K562 (cell line): ENCODE measurements at regions not wholly inside any gene's neighbourhood (a gene's known extent, or its start where the extent isn't known, plus 50 kb on each side); places are given as distances from the start of the nearest gene placed in this dataset.

Experiments used
- ATAC-seq: fragments of 200-7000 bp; cut with Tn5 transposase; 3 replicates; pipeline ENCODE4 v1.9.1; 2020; ENCODE audit warnings: moderate library complexity
- BruUV-seq: library from RNA; stranded (reverse); fragments of 400-500 nt; replicated peaks from 2 replicates; lab custom pipeline; 2021; lab: Mats Ljungman, UMichigan
- CTCF ChIA-PET: fragments of 300-600 bp; formaldehyde crosslinking; extraction: SDS; loops from one replicate; lab custom pipeline; 2021; ENCODE audit warnings: low intra/inter-chr PET ratio; lab: Yijun Ruan, JAX
- POLR2A ChIA-PET: fragments of 300-600, 350-650 bp; sonication (Branson Sonifier 250); formaldehyde crosslinking; extraction: SDS; loops from one replicate; lab custom pipeline; 2021; ENCODE audit warnings: antibody characterized with exemption, inconsistent platforms; lab: Yijun Ruan, JAX
- DNase-seq, 4 experiments: peaks; one replicate each; pipeline versions ENCODE4 v3.0.0 to v3.0.0-alpha.2; 2011 to 2018; ENCODE audit warnings: low spot score in 3 of 4, mixed read lengths in 3 of 4; ENCODE audit errors: extremely low read depth in 1 of 4
- FAIRE-seq: peaks from 2 replicates; lab custom pipeline; 2011; peaks lifted over from hg19 to GRCh38; lab: Jason Lieb, UNC
- H2AFZ ChIP-seq: 2 replicates; pipeline ENCODE4 v1.6.0; 2011; ENCODE audit warnings: low read depth, low read length, control low read depth, inconsistent platforms
- H3K27ac ChIP-seq: fragments of 200-600 bp; 3 replicates; pipeline ENCODE4 v1.8.0; 2011; ENCODE audit warnings: low read depth, mild to moderate bottlenecking, control low read depth, inconsistent platforms, low read length, moderate library complexity, mixed read lengths; ENCODE audit errors: extremely low read depth
- H3K27me3 ChIP-seq, 2 experiments: fragments of 300-600 bp in 1 of 2; 2 replicates in 1 of 2; 3 replicates in 1 of 2; pipeline versions ENCODE4 v1.6.0 to v1.8.0; 2011; ENCODE audit warnings: inconsistent platforms in 2 of 2, low read length in 2 of 2, mild to moderate bottlenecking in 1 of 2, mixed read lengths in 1 of 2, moderate library complexity in 1 of 2; ENCODE audit not compliant: control insufficient read depth in 2 of 2, insufficient read depth in 2 of 2
- H3K36me3 ChIP-seq: fragments of 300-600 bp; 3 replicates; pipeline ENCODE4 v1.8.0; 2011; ENCODE audit warnings: mild to moderate bottlenecking, low read length, inconsistent platforms; ENCODE audit not compliant: control insufficient read depth, insufficient read depth
- H3K4me1 ChIP-seq, 2 experiments: fragments of 200-600 bp in 1 of 2; replicated peaks in 1 of 2; 2 replicates in 1 of 2; 3 replicates in 1 of 2; pipeline versions ENCODE4 v1.5.1 to v1.8.0; 2011; ENCODE audit warnings: inconsistent platforms in 2 of 2, low read length in 2 of 2, mild to moderate bottlenecking in 1 of 2, mixed read lengths in 1 of 2, moderate library complexity in 1 of 2; ENCODE audit not compliant: control insufficient read depth in 2 of 2, insufficient read depth in 2 of 2
- H3K4me2 ChIP-seq: 2 replicates; pipeline ENCODE4 v1.6.1; 2011; ENCODE audit warnings: low read length, control low read depth, inconsistent platforms, mixed read lengths; ENCODE audit not compliant: insufficient read depth
- H3K4me3 ChIP-seq: fragments of 200-600 bp; sonication (generic), shearing (Covaris generic); 2 replicates; pipeline ENCODE4 v1.5.1; 2016; ENCODE audit warnings: control low read depth, inconsistent platforms
- H3K79me2 ChIP-seq: fragments of 200-600 bp; 3 replicates; pipeline ENCODE4 v1.8.0; 2011; ENCODE audit warnings: low read length, inconsistent platforms; ENCODE audit not compliant: control insufficient read depth, insufficient read depth
- H3K9ac ChIP-seq, 2 experiments: 2 replicates each; pipeline versions ENCODE4 v1.6.0 to v1.6.1; 2011; ENCODE audit warnings: low read depth in 2 of 2, low read length in 2 of 2, control low read depth in 1 of 2, inconsistent platforms in 1 of 2, mild to moderate bottlenecking in 1 of 2, mixed read lengths in 1 of 2; ENCODE audit not compliant: insufficient read depth in 1 of 2
- H3K9me1 ChIP-seq: one replicate; pipeline ENCODE4 v1.6.0; 2011; ENCODE audit warnings: inconsistent platforms, mild to moderate bottlenecking, low read length, moderate library complexity; ENCODE audit not compliant: control insufficient read depth, insufficient read depth
- H3K9me3 ChIP-seq: replicated peaks from 2 replicates; pipeline ENCODE4 v1.5.1; 2011; ENCODE audit warnings: low read depth, low read length, inconsistent platforms; ENCODE audit not compliant: control insufficient read depth, insufficient read depth
- H4K20me1 ChIP-seq: replicated peaks from 2 replicates; pipeline ENCODE4 v1.6.1; 2011; ENCODE audit warnings: low read length, inconsistent platforms, mixed read lengths; ENCODE audit not compliant: control insufficient read depth, insufficient read depth
- KLF16 ChIP-seq: IDR thresholded peaks from 2 replicates; pipeline ENCODE4 v1.6.1; 2016; ENCODE audit warnings: antibody characterized with exemption
- PTRF ChIP-seq: fragments of 450-650 bp; IDR thresholded peaks from 2 replicates; pipeline ENCODE4 v1.6.1; 2016; ENCODE audit warnings: mild to moderate bottlenecking, missing genetic modification characterization, missing compliant biosample characterization
- RUNX1 ChIP-seq: sonication (generic); IDR thresholded peaks from 2 replicates; pipeline ENCODE4 v1.6.1; 2016; ENCODE audit warnings: antibody characterized with exemption, low read depth
- ZNF583 ChIP-seq: fragments of 250-450 bp; sonication (Bioruptor Pico); IDR thresholded peaks from 2 replicates; pipeline ENCODE4 v1.4.0; 2020
- ZZZ3 ChIP-seq: fragments of 450-650 bp; IDR thresholded peaks from 2 replicates; pipeline ENCODE4 v1.6.1; 2016; ENCODE audit warnings: antibody characterized with exemption, mild to moderate bottlenecking, moderate library complexity
- WGBS: fragments of 100-300 bp; shearing (Covaris generic); methylation state at CpG from one replicate; pipeline ENCODE4 v1.1.6; 2016; ENCODE audit warnings: low coverage, mixed read lengths; ENCODE audit not compliant: insufficient coverage; ENCODE audit errors: missing lambda C conversion rate; 5-methylcytosine and 5-hydroxymethylcytosine counted together
- in situ Hi-C: fragments of 300-500 bp; cut with MboI; formaldehyde crosslinking; loops from 4 replicates; pipeline ENCODE4 v1.15.0; 2018; ENCODE audit warnings: inconsistent platforms, mixed read lengths
- intact Hi-C: fragments of 100-400 bp; cut with micrococcal nuclease; formaldehyde crosslinking; loops from 2 replicates; pipeline ENCODE4 v1.14.2; 2022
- TF ChIP-seq, protein P1 (sequence below): fragments of 450-650 bp; IDR thresholded peaks from 2 replicates; pipeline ENCODE4 v1.6.1; 2016; ENCODE audit warnings: mild to moderate bottlenecking, moderate library complexity
- TF ChIP-seq, protein P2 (sequence below): fragments of 250-450 bp; sonication (Bioruptor Pico); IDR thresholded peaks from 2 replicates; pipeline ENCODE4 v1.8.0; 2022; ENCODE audit warnings: inconsistent platforms, mild to moderate bottlenecking, moderate library complexity, borderline replicate concordance
- TF ChIP-seq, protein P3 (sequence below): fragments of 450-650 bp; formaldehyde crosslinking; IDR thresholded peaks from 2 replicates; pipeline ENCODE4 v1.4.0; 2020; ENCODE audit warnings: mild to moderate bottlenecking, mixed read lengths

DNA sequence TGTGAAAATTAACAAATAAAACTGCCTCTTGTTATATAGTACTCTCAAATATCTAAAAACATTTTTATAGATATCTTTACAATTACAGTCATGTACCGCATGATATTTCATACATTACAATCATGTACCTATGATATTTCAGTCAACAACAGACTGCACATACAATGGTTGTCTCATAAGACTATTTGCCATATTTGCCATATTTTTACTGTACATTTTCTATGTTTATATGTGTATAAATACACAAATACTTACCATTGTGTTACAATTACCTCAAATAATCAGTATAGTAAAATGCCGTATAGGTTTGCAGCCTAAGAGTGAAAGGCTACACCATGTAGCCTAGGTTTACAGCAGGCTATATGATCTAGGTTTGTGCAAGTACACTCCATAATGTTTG is 336.0 kb upstream of the PCDH15 start:
- in situ Hi-C loops = no loop called here
- H3K4me1 ChIP-seq = no peaks in the 10 kb centered on the region
- no peak for FAIRE-seq
- H3K9me3 ChIP-seq = no peaks in the 10 kb centered on the region
- 3% methylated on average over 2 of the region's 2 CpGs for WGBS
- no peaks in the 10 kb centered on the region for H3K9me1 ChIP-seq
- ChIA-PET POLR2A (no interaction called here), CTCF (no interaction called here)
- no peak overlapping the region for H3K27ac ChIP-seq
- H3K36me3 ChIP-seq = no peaks in the 10 kb centered on the region
- H3K4me3 ChIP-seq = no peak overlapping the region
- H2AFZ ChIP-seq = no peak overlapping the region
- H3K79me2 ChIP-seq = no peaks in the 10 kb centered on the region
- no peak for ATAC-seq
- no peak overlapping the region for H3K4me2 ChIP-seq
- H3K9ac ChIP-seq = no peak overlapping the region
- no peak for DNase-seq
- intact Hi-C loops = no loop called here
- BruUV-seq = no TSS peak
- no peaks in the 10 kb centered on the region for H3K27me3 ChIP-seq
- H4K20me1 ChIP-seq = no peaks in the 10 kb centered on the region
- no peak for TF ChIP-seq RUNX1
- no peak for TF ChIP-seq PTRF (tag)
- TF ChIP-seq, protein P1, sequence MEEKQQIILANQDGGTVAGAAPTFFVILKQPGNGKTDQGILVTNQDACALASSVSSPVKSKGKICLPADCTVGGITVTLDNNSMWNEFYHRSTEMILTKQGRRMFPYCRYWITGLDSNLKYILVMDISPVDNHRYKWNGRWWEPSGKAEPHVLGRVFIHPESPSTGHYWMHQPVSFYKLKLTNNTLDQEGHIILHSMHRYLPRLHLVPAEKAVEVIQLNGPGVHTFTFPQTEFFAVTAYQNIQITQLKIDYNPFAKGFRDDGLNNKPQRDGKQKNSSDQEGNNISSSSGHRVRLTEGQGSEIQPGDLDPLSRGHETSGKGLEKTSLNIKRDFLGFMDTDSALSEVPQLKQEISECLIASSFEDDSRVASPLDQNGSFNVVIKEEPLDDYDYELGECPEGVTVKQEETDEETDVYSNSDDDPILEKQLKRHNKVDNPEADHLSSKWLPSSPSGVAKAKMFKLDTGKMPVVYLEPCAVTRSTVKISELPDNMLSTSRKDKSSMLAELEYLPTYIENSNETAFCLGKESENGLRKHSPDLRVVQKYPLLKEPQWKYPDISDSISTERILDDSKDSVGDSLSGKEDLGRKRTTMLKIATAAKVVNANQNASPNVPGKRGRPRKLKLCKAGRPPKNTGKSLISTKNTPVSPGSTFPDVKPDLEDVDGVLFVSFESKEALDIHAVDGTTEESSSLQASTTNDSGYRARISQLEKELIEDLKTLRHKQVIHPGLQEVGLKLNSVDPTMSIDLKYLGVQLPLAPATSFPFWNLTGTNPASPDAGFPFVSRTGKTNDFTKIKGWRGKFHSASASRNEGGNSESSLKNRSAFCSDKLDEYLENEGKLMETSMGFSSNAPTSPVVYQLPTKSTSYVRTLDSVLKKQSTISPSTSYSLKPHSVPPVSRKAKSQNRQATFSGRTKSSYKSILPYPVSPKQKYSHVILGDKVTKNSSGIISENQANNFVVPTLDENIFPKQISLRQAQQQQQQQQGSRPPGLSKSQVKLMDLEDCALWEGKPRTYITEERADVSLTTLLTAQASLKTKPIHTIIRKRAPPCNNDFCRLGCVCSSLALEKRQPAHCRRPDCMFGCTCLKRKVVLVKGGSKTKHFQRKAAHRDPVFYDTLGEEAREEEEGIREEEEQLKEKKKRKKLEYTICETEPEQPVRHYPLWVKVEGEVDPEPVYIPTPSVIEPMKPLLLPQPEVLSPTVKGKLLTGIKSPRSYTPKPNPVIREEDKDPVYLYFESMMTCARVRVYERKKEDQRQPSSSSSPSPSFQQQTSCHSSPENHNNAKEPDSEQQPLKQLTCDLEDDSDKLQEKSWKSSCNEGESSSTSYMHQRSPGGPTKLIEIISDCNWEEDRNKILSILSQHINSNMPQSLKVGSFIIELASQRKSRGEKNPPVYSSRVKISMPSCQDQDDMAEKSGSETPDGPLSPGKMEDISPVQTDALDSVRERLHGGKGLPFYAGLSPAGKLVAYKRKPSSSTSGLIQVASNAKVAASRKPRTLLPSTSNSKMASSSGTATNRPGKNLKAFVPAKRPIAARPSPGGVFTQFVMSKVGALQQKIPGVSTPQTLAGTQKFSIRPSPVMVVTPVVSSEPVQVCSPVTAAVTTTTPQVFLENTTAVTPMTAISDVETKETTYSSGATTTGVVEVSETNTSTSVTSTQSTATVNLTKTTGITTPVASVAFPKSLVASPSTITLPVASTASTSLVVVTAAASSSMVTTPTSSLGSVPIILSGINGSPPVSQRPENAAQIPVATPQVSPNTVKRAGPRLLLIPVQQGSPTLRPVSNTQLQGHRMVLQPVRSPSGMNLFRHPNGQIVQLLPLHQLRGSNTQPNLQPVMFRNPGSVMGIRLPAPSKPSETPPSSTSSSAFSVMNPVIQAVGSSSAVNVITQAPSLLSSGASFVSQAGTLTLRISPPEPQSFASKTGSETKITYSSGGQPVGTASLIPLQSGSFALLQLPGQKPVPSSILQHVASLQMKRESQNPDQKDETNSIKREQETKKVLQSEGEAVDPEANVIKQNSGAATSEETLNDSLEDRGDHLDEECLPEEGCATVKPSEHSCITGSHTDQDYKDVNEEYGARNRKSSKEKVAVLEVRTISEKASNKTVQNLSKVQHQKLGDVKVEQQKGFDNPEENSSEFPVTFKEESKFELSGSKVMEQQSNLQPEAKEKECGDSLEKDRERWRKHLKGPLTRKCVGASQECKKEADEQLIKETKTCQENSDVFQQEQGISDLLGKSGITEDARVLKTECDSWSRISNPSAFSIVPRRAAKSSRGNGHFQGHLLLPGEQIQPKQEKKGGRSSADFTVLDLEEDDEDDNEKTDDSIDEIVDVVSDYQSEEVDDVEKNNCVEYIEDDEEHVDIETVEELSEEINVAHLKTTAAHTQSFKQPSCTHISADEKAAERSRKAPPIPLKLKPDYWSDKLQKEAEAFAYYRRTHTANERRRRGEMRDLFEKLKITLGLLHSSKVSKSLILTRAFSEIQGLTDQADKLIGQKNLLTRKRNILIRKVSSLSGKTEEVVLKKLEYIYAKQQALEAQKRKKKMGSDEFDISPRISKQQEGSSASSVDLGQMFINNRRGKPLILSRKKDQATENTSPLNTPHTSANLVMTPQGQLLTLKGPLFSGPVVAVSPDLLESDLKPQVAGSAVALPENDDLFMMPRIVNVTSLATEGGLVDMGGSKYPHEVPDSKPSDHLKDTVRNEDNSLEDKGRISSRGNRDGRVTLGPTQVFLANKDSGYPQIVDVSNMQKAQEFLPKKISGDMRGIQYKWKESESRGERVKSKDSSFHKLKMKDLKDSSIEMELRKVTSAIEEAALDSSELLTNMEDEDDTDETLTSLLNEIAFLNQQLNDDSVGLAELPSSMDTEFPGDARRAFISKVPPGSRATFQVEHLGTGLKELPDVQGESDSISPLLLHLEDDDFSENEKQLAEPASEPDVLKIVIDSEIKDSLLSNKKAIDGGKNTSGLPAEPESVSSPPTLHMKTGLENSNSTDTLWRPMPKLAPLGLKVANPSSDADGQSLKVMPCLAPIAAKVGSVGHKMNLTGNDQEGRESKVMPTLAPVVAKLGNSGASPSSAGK = no peak
- TF ChIP-seq, protein P2, sequence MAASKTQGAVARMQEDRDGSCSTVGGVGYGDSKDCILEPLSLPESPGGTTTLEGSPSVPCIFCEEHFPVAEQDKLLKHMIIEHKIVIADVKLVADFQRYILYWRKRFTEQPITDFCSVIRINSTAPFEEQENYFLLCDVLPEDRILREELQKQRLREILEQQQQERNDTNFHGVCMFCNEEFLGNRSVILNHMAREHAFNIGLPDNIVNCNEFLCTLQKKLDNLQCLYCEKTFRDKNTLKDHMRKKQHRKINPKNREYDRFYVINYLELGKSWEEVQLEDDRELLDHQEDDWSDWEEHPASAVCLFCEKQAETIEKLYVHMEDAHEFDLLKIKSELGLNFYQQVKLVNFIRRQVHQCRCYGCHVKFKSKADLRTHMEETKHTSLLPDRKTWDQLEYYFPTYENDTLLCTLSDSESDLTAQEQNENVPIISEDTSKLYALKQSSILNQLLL (CRISPR knock-in tag) = no peak
- no peak for TF ChIP-seq KLF16
- no peak for TF ChIP-seq ZZZ3
- TF ChIP-seq, protein P3, sequence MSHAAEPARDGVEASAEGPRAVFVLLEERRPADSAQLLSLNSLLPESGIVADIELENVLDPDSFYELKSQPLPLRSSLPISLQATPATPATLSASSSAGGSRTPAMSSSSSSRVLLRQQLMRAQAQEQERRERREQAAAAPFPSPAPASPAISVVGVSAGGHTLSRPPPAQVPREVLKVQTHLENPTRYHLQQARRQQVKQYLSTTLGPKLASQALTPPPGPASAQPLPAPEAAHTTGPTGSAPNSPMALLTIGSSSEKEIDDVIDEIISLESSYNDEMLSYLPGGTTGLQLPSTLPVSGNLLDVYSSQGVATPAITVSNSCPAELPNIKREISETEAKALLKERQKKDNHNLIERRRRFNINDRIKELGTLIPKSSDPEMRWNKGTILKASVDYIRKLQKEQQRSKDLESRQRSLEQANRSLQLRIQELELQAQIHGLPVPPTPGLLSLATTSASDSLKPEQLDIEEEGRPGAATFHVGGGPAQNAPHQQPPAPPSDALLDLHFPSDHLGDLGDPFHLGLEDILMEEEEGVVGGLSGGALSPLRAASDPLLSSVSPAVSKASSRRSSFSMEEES (CRISPR knock-in tag) = no peak
- no peak for TF ChIP-seq ZNF583 (CRISPR knock-in tag)
